22Rv1 (cell line): ENCODE measurements at regions not wholly inside any gene's neighbourhood (a gene's known extent, or its start where the extent isn't known, plus 50 kb on each side); places are given as distances from the start of the nearest gene placed in this dataset.

ENCODE experiments used
- H3K27ac ChIP-seq: fragments of 450-650 bp; 2 replicates; pipeline ENCODE4 v1.5.1; 2017
- CTCF ChIP-seq: fragments of 450-650 bp; IDR thresholded peaks from 2 replicates; pipeline ENCODE4 v1.5.1; 2017; ENCODE audit warnings: mild to moderate bottlenecking
- ZFX ChIP-seq: fragments of 450-650 bp; IDR thresholded peaks from 2 replicates; pipeline ENCODE4 v1.6.1; 2017; ENCODE audit warnings: antibody characterized with exemption, borderline replicate concordance

DNA sequence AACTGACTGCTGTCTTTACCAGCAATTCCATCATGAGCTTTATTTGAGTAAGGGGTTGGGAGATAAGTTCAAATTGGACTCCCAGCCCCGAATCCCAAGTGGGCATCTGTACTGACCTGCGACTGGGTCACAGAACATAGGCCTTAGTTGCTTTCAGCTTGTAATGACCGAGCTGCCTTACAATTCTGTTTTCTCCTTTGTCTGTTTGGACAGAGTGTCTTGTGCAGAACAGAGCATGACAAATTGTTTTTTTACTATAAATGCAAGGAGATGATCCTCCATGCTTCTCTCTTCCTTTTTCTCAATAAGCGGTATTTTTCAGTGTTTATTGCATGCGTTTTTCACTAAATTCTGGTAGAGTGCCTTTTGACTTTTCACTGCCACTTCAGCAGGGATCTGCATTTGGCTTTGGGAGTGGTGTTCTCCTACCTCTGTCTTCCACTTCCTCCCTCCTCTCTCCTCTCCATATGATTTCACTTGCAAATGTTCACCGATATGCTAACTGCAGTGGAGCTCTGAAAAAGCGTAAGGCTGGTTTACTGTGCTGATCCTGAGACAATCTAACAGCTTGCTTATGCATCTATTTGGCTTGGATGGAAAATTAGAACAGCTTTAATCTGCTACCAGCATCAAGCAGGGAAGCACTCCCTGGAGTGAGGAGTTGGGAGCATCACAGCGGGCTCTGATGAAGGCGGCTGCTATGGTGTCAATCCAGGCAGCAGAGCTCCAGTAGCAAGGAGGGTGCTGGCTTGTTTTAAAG, 158.8 kb upstream of the SMIM21 start:
- no peak for TF ChIP-seq CTCF
- TF ChIP-seq ZFX = no peak
- no peak overlapping the region for H3K27ac ChIP-seq

- H3K27ac ChIP-seq = no peak overlapping the region
- TF ChIP-seq ZFX (no peak), CTCF (no peak)
Observed at GRCh38 chr18:75582940-75583339, 155.4 kb upstream of the SMIM21 start.

DNA sequence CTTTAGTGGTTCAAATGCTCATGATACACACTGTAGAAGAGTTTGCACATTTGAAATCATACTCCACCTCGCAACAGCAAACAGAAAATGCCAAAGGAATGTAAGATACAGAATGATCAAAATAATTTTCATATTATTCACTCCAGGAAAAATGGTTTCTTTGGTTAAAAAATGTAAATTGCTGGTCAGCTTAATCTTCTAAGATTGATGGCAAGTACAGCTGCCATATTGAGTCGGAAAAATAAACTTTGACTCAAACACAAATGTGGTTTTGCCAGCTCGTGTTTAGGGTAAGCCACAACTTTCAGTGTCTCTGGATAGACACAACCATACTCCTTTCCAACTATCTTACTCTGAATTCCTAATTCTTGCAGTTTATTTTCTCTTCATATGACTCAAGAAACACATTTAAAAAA, 154.9 kb upstream of the SMIM21 start:
- no peak overlapping the region for H3K27ac ChIP-seq
- TF ChIP-seq CTCF (no peak), ZFX (no peak)

- H3K27ac ChIP-seq = no peak overlapping the region
- TF ChIP-seq CTCF = no peak
- TF ChIP-seq ZFX = no peak
Observed at GRCh38 chr18:75581336-75582131, 154.0 kb upstream of the SMIM21 start.

DNA sequence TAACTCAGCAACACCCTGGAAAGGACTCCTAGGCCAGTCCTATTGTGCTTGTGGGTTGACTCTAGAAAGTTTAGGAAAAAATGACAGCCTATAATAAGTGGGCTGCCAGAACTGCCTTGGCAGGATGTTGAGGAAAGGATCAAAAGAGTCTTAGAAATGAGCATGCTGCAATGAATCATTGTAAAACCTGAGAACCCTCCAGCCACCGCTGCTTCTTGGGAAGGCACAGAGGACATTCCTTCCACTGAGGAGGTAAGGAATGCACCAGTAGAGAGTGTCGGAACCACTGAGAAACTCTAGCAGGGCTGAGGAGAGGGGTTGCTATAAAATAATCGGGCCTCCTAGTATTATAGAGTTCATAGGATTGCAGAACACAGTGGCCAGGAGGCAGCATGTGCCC, 146.7 kb upstream of the SMIM21 start:
- no peak overlapping the region for H3K27ac ChIP-seq
- TF ChIP-seq CTCF (no peak), ZFX (no peak)

DNA sequence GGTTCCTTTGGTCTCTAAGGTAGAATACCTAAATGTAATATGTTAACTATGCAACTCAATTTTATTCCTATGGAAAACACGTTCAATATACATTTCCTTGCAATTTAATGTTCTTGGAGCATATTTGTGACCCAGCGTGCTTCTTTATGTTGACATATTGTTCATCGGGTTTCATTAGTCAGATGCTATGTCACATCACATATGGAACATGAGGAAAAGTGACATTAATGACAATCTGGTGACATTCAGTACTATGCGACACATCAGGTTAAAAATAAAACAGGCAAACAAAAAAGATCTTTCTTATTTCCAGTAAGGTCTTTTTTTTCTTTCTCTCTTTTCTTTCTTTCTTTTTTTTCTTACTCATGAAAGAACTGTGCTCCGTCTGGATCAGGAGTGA, 135.6 kb upstream of the SMIM21 start:
- TF ChIP-seq ZFX = no peak
- TF ChIP-seq CTCF = no peak

DNA sequence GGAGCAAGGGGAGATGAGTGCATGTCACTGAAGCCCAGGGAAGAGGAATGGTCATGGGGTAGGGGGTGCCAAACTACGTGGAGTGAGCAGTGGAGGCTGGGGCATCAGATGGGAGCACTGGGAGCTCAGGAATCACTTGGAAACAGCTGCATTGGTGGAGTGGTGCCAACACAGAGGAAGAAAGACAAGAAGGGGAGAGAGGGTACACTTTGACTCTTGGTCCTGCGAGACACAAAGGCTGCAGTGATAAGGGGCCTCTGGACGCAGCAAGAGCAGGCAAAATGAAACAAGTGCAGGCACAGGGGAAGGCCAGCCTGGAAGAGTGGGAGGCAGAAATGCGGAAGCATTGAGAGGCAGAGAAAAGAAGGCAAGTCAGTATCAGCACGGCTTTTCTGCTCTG, 134.7 kb upstream of the SMIM21 start:
- H3K27ac ChIP-seq = no peak overlapping the region
- TF ChIP-seq ZFX (no peak), CTCF (no peak)

More for the DNA sequence above, 135.6 kb upstream of the SMIM21 start:
- H3K27ac ChIP-seq = no peak overlapping the region
